ENCODE measurements at regions not wholly inside any gene's neighbourhood (a gene's known extent, or its start where the extent isn't known, plus 50 kb on each side); places are given as distances from the start of the nearest gene placed in this dataset.

DNA sequence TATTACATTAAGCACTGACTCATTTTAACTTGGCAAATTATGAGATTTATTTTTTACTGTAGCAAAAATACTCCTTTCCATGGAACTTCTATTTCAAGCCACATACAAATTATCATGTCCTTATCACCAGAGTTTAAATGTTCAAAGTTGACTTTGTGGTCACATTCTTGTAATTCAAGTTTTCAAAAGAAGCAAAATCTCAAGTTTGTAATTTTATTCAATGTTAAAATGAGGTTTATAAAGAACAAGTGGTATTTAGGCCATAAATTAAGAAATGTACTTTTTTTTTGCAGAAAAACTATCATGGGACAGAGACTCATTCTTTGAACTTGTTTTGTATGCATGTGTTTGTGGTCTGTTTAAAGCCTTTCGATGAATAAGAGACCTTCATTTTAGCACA lies 811.5 kb downstream of the TENT5A start:
- no peaks in the 10 kb centered on the region for H3K4me1 Mint-ChIP-seq
- ChIA-PET POLR2A (no interaction called here), CTCF (no interaction called here)
- no peaks in the 10 kb centered on the region for H3K27me3 Mint-ChIP-seq (ENCODE audit: low read depth)
- peaks cover 16% of the 10 kb centered on the region for H3K36me3 Mint-ChIP-seq
- TF ChIP-seq, protein P1, sequence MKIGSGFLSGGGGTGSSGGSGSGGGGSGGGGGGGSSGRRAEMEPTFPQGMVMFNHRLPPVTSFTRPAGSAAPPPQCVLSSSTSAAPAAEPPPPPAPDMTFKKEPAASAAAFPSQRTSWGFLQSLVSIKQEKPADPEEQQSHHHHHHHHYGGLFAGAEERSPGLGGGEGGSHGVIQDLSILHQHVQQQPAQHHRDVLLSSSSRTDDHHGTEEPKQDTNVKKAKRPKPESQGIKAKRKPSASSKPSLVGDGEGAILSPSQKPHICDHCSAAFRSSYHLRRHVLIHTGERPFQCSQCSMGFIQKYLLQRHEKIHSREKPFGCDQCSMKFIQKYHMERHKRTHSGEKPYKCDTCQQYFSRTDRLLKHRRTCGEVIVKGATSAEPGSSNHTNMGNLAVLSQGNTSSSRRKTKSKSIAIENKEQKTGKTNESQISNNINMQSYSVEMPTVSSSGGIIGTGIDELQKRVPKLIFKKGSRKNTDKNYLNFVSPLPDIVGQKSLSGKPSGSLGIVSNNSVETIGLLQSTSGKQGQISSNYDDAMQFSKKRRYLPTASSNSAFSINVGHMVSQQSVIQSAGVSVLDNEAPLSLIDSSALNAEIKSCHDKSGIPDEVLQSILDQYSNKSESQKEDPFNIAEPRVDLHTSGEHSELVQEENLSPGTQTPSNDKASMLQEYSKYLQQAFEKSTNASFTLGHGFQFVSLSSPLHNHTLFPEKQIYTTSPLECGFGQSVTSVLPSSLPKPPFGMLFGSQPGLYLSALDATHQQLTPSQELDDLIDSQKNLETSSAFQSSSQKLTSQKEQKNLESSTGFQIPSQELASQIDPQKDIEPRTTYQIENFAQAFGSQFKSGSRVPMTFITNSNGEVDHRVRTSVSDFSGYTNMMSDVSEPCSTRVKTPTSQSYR (CRISPR knock-in tag; IDR thresholded peaks at IDR 0.05), result no peak
- TF ChIP-seq SP1 (CRISPR knock-in tag; conservative IDR thresholded peaks at IDR 0.05) (no peak), KAT7 (CRISPR knock-in tag; IDR thresholded peaks at IDR 0.05; ENCODE audit: borderline replicate concordance) (no peak), ETV6 (CRISPR knock-in tag; IDR thresholded peaks at IDR 0.05) (no peak), JUN (CRISPR knock-in tag; IDR thresholded peaks at IDR 0.05) (no peak), NFYB (CRISPR knock-in tag; conservative IDR thresholded peaks at IDR 0.05; ENCODE audit: low read depth) (no peak), NR2C2 (CRISPR knock-in tag; IDR thresholded peaks at IDR 0.05) (no peak), SMAD4 (CRISPR knock-in tag; IDR thresholded peaks at IDR 0.05) (no peak), MXD4 (CRISPR knock-in tag; IDR thresholded peaks at IDR 0.05; ENCODE audit: borderline replicate concordance) (no peak)
- TF ChIP-seq, protein P2, sequence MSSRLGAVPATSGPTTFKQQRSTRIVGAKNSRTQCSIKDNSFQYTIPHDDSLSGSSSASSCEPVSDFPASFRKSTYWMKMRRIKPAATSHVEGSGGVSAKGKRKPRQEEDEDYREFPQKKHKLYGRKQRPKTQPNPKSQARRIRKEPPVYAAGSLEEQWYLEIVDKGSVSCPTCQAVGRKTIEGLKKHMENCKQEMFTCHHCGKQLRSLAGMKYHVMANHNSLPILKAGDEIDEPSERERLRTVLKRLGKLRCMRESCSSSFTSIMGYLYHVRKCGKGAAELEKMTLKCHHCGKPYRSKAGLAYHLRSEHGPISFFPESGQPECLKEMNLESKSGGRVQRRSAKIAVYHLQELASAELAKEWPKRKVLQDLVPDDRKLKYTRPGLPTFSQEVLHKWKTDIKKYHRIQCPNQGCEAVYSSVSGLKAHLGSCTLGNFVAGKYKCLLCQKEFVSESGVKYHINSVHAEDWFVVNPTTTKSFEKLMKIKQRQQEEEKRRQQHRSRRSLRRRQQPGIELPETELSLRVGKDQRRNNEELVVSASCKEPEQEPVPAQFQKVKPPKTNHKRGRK (CRISPR knock-in tag; IDR thresholded peaks at IDR 0.05; ENCODE audit: borderline replicate concordance), result no peak
- TF ChIP-seq, protein P3, sequence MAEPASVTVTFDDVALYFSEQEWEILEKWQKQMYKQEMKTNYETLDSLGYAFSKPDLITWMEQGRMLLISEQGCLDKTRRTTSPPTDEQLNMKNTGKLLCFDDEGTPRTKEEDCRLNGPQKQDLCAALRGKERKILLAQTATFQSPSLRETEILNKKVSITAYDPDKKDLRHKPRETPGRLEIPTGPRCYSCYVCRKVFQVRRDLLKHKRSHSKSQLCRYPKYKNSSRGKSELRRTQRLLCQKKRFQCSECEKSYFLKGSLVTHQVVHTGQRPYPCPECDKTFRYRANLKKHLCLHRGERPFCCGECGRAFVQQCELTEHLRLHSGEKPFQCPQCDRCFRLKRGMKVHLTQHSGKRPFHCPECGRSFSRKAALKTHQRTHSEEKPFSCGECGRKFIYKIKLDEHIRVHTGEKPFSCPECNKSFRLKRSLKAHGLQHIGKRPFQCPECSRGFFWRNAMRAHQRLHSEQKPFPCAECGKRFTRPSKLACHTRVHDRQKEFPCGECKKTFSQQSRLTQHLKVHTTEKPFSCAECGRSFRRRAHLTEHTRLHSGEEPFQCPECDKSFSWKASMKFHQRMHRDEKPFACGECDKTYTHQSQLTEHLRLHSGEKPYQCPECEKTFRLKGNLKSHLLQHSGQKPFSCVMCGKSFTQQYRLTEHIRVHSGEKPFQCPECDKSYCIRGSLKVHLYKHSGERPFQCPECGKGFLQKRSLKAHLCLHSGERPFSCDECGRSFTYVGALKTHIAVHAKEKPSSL (CRISPR knock-in tag; conservative IDR thresholded peaks at IDR 0.05), result no peak
- TF ChIP-seq, protein P4, sequence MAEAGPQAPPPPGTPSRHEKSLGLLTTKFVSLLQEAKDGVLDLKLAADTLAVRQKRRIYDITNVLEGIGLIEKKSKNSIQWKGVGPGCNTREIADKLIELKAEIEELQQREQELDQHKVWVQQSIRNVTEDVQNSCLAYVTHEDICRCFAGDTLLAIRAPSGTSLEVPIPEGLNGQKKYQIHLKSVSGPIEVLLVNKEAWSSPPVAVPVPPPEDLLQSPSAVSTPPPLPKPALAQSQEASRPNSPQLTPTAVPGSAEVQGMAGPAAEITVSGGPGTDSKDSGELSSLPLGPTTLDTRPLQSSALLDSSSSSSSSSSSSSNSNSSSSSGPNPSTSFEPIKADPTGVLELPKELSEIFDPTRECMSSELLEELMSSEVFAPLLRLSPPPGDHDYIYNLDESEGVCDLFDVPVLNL (CRISPR knock-in tag; IDR thresholded peaks at IDR 0.05; ENCODE audit: borderline replicate concordance, low read depth), result no peak
- no peak overlapping the region for H3K4me3 Mint-ChIP-seq
- ATAC-seq (no peak), DNase-seq (ENCODE audit: low spot score) (no peak)
- peaks cover 19% of the 10 kb centered on the region for H3K9me3 Mint-ChIP-seq
- H3K27ac Mint-ChIP-seq, result no peak overlapping the region

DNA sequence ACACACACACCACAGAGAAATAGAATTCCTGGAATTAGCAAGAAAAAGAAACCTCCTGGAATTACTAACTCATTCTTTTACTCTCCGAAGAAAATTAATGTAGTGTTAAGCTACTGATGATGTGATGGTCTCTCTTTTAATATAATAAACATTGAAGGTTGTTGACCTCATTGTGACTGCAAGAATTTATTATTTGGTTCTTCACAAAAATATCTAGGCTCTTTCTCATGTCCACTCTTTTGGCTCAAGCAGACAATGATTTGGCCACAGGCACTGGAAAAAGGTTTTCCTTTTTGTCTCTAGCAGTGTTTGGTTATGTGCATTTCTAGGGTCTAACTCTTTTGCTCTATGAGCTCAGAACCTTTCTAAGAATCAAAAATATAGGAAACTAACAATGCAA lies 811.9 kb downstream of the TENT5A start:
- H3K9me3 Mint-ChIP-seq, result peaks cover 22% of the 10 kb centered on the region
- TF ChIP-seq, protein P5, sequence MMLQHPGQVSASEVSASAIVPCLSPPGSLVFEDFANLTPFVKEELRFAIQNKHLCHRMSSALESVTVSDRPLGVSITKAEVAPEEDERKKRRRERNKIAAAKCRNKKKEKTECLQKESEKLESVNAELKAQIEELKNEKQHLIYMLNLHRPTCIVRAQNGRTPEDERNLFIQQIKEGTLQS (CRISPR knock-in tag; conservative IDR thresholded peaks at IDR 0.05), result no peak
- TF ChIP-seq, protein P6, sequence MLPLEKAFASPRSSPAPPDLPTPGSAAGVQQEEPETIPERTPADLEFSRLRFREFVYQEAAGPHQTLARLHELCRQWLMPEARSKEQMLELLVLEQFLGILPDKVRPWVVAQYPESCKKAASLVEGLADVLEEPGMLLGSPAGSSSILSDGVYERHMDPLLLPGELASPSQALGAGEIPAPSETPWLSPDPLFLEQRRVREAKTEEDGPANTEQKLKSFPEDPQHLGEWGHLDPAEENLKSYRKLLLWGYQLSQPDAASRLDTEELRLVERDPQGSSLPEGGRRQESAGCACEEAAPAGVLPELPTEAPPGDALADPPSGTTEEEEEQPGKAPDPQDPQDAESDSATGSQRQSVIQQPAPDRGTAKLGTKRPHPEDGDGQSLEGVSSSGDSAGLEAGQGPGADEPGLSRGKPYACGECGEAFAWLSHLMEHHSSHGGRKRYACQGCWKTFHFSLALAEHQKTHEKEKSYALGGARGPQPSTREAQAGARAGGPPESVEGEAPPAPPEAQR (CRISPR knock-in tag; IDR thresholded peaks at IDR 0.05), result no peak
- no peak for TF ChIP-seq ZNF416 (CRISPR knock-in tag; IDR thresholded peaks at IDR 0.05)
- TF ChIP-seq, protein P2 (CRISPR knock-in tag; IDR thresholded peaks at IDR 0.05; ENCODE audit: borderline replicate concordance), result no peak
- no peak for TF ChIP-seq TP53 (CRISPR knock-in tag; IDR thresholded peaks at IDR 0.05)
- no peak for TF ChIP-seq IRF2 (CRISPR knock-in tag; IDR thresholded peaks at IDR 0.05; ENCODE audit: borderline replicate concordance, low read depth)
- TF ChIP-seq ATF1 (CRISPR knock-in tag; IDR thresholded peaks at IDR 0.05), result no peak
- no peak for TF ChIP-seq EMX1 (CRISPR knock-in tag; IDR thresholded peaks at IDR 0.05)
- TF ChIP-seq ZNF671 (CRISPR knock-in tag; IDR thresholded peaks at IDR 0.05), result no peak
- no peak for TF ChIP-seq ELF4 (CRISPR knock-in tag; IDR thresholded peaks at IDR 0.05; ENCODE audit: low read depth)
- TF ChIP-seq, protein P7, sequence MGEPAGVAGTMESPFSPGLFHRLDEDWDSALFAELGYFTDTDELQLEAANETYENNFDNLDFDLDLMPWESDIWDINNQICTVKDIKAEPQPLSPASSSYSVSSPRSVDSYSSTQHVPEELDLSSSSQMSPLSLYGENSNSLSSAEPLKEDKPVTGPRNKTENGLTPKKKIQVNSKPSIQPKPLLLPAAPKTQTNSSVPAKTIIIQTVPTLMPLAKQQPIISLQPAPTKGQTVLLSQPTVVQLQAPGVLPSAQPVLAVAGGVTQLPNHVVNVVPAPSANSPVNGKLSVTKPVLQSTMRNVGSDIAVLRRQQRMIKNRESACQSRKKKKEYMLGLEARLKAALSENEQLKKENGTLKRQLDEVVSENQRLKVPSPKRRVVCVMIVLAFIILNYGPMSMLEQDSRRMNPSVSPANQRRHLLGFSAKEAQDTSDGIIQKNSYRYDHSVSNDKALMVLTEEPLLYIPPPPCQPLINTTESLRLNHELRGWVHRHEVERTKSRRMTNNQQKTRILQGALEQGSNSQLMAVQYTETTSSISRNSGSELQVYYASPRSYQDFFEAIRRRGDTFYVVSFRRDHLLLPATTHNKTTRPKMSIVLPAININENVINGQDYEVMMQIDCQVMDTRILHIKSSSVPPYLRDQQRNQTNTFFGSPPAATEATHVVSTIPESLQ (CRISPR knock-in tag; IDR thresholded peaks at IDR 0.05), result no peak

More for the DNA sequence above, 811.9 kb downstream of the TENT5A start:
- Mint-ChIP-seq H3K36me3 (peaks cover 16% of the 10 kb centered on the region), H3K27me3 (ENCODE audit: low read depth) (no peaks in the 10 kb centered on the region), H3K4me1 (no peaks in the 10 kb centered on the region), H3K27ac (no peak overlapping the region), H3K4me3 (no peak overlapping the region)
- ATAC-seq (no peak), DNase-seq (ENCODE audit: low spot score) (no peak)
- POLR2A ChIA-PET, result no interaction called here
- CTCF ChIA-PET, result no interaction called here

Measured in WTC11 (cell line).